Stomach (tissue), 8 donors: ENCODE measurements at regions not wholly inside any gene's neighbourhood (a gene's known extent, or its start where the extent isn't known, plus 50 kb on each side); places are given as distances from the start of the nearest gene placed in this dataset.

Source experiments
- DNase-seq, 2 donors: peaks; one replicate each; pipeline versions ENCODE4 v3.0.0 to v3.0.0-alpha.2; 2013 to 2019
- H3K27ac ChIP-seq, 5 donors: fragments of 200-600 bp in 4 of 5; sonication (generic) in 4 of 5; one replicate each; pipeline ENCODE4 v1.5.1; 2013 to 2019; ENCODE audit warnings: mild to moderate bottlenecking in 1 of 5, moderate library complexity in 1 of 5
- H3K27me3 ChIP-seq, 3 donors: fragments of 200-600 bp; sonication (generic); one replicate each; pipeline ENCODE4 v1.5.1; 2017 to 2019; ENCODE audit warnings: mixed run types in 1 of 3
- H3K36me3 ChIP-seq, 4 donors: fragments of 200-600 bp; sonication (generic); 1 replicate in 3 of 4; 2 replicates in 1 of 4; pipeline ENCODE4 v1.5.1; 2016 to 2019
- H3K4me1 ChIP-seq, 4 donors: fragments of 200-600 bp; sonication (generic); one replicate each; pipeline ENCODE4 v1.5.1; 2016 to 2019
- H3K4me3 ChIP-seq, 4 donors: fragments of 200-600 bp; sonication (generic) in 3 of 4; one replicate each; pipeline ENCODE4 v1.5.1; 2016 to 2019; ENCODE audit warnings: mild to moderate bottlenecking in 1 of 4
- H3K9me3 ChIP-seq, 4 donors: fragments of 200-600 bp; sonication (generic); one replicate each; pipeline ENCODE4 v1.5.1; 2016 to 2019
- CTCF ChIP-seq, 7 experiments: fragments of 450-650 bp in 4 of 7; fragments of 200-600 bp in 3 of 7; sonication (generic) in 3 of 7; IDR thresholded peaks; one replicate each; pipeline ENCODE4 v1.5.1; 2016 to 2019; ENCODE audit warnings: antibody characterized with exemption in 7 of 7, control low read depth in 2 of 7, mild to moderate bottlenecking in 1 of 7
- EP300 ChIP-seq: sonication (generic); formaldehyde crosslinking; IDR thresholded peaks from one replicate; pipeline ENCODE4 v1.6.1; 2017; ENCODE audit warnings: antibody characterized with exemption
- POLR2A ChIP-seq, 4 donors: fragments of 450-650 bp; IDR thresholded peaks; one replicate each; pipeline ENCODE4 v1.6.1; 2016; ENCODE audit warnings: antibody characterized with exemption in 4 of 4, control low read depth in 2 of 4, mild to moderate bottlenecking in 1 of 4, moderate library complexity in 1 of 4
- POLR2AphosphoS5 ChIP-seq, 3 donors: sonication (generic); formaldehyde crosslinking; IDR thresholded peaks; one replicate each; pipeline ENCODE4 v1.6.1; 2016; ENCODE audit warnings: antibody characterized with exemption in 3 of 3
- WGBS, 5 donors: extraction: QIAGEN DNeasy Blood & Tissue Kit in 3 of 5; methylation state at CpG; one replicate each; pipeline versions ENCODE4 v1.1.5 to v1.1.7; 2013 to 2018; 5-methylcytosine and 5-hydroxymethylcytosine counted together
- intact Hi-C: fragments of 100-400 bp; cut with DNase I; formaldehyde crosslinking; loops from one replicate; pipeline ENCODE4 v1.15.1; 2023; ENCODE audit warnings: low total_unique reads
- donor health status: healthy with polysubstance abuse.
- donor health status: Bipolar disorder and iron deficiency.
- donor health status: healthy.

GRCh38 chr11:95466416-95466815 is 235.4 kb upstream of the SESN3 start:
- no peaks in the 10 kb centered on the region for H3K36me3 ChIP-seq
- peaks cover 0 to 17% (median 2%) of the 10 kb centered on the region in 4 donors for H3K4me1 ChIP-seq
- intact Hi-C loops, result no loop called here
- no peak for DNase-seq
- no peak overlapping the region for H3K27ac ChIP-seq
- TF ChIP-seq POLR2AphosphoS5 (IDR thresholded peaks at IDR 0.05) (no peak), EP300 (no peak), CTCF (IDR thresholded peaks at IDR 0.05) (no peak), POLR2A (IDR thresholded peaks at IDR 0.05) (no peak)
- no peak overlapping the region for H3K4me3 ChIP-seq
- no peaks in the 10 kb centered on the region for H3K9me3 ChIP-seq
- no peaks in the 10 kb centered on the region for H3K27me3 ChIP-seq

GRCh38 chr11:95465887-95466286 is 234.9 kb upstream of the SESN3 start:
- Histone ChIP-seq H3K9me3 (no peaks in the 10 kb centered on the region), H3K27ac (no peak overlapping the region), H3K27me3 (no peaks in the 10 kb centered on the region), H3K4me3 (no peak overlapping the region), H3K36me3 (no peaks in the 10 kb centered on the region), H3K4me1 (peaks cover 0 to 17% (median 2%) of the 10 kb centered on the region in 4 donors)
- TF ChIP-seq POLR2A (IDR thresholded peaks at IDR 0.05) (no peak), CTCF (IDR thresholded peaks at IDR 0.05) (no peak), POLR2AphosphoS5 (IDR thresholded peaks at IDR 0.05) (no peak), EP300 (no peak)
- DNase-seq, result no peak
- intact Hi-C loops, result no loop called here
- 71 to 89% (median 85%) methylated on average over 7 of the region's 7 CpGs for WGBS, 5 donors

GRCh38 chr11:95461858-95462257 is 230.9 kb upstream of the SESN3 start:
- Histone ChIP-seq H3K9me3 (no peaks in the 10 kb centered on the region), H3K4me3 (no peak overlapping the region), H3K27ac (no peak overlapping the region), H3K36me3 (no peaks in the 10 kb centered on the region), H3K4me1 (peaks cover 0 to 31% (median 15%) of the 10 kb centered on the region in 4 donors), H3K27me3 (no peaks in the 10 kb centered on the region)
- intact Hi-C loops, result no loop called here
- no peak for TF ChIP-seq POLR2AphosphoS5 (IDR thresholded peaks at IDR 0.05)
- TF ChIP-seq POLR2A (IDR thresholded peaks at IDR 0.05), result no peak
- no peak for TF ChIP-seq EP300
- TF ChIP-seq CTCF (IDR thresholded peaks at IDR 0.05), result no peak
- no peak for DNase-seq

- Histone ChIP-seq H3K27me3 (no peaks in the 10 kb centered on the region), H3K4me1 (peaks cover 0 to 31% (median 15%) of the 10 kb centered on the region in 4 donors), H3K4me3 (no peak overlapping the region), H3K9me3 (no peaks in the 10 kb centered on the region), H3K36me3 (no peaks in the 10 kb centered on the region), H3K27ac (no peak overlapping the region)
- WGBS, 5 donors, result 66 to 97% (median 83%) methylated on average over 2 of the region's 2 CpGs
- no peak for DNase-seq
- intact Hi-C loops, result no loop called here
- TF ChIP-seq CTCF (IDR thresholded peaks at IDR 0.05), result no peak
- TF ChIP-seq EP300, result no peak
- TF ChIP-seq POLR2AphosphoS5 (IDR thresholded peaks at IDR 0.05), result no peak
- no peak for TF ChIP-seq POLR2A (IDR thresholded peaks at IDR 0.05)
These were observed 230.3 kb upstream of the SESN3 start for GRCh38 chr11:95461348-95461747.
